Esophagus (tissue), 2 donors: ENCODE measurements at regions not wholly inside any gene's neighbourhood (a gene's known extent, or its start where the extent isn't known, plus 50 kb on each side); places are given as distances from the start of the nearest gene placed in this dataset.

Source experiments
- H3K27ac ChIP-seq, 2 donors: one replicate each; pipeline ENCODE4 v1.5.1; 2013; ENCODE audit warnings: low read depth in 2 of 2, mild to moderate bottlenecking in 2 of 2, inconsistent platforms in 1 of 2, low read length in 1 of 2, moderate library complexity in 1 of 2
- H3K27me3 ChIP-seq, 2 donors: one replicate each; pipeline ENCODE4 v1.6.1; 2013; ENCODE audit warnings: low read length in 2 of 2, control low read depth in 1 of 2, mild to moderate bottlenecking in 1 of 2; ENCODE audit not compliant: insufficient read depth in 2 of 2, control insufficient read depth in 1 of 2
- H3K36me3 ChIP-seq, 2 donors: one replicate each; pipeline ENCODE4 v1.6.1; 2013; ENCODE audit warnings: low read length in 1 of 2; ENCODE audit not compliant: control insufficient read depth in 2 of 2, insufficient read depth in 2 of 2
- H3K4me1 ChIP-seq, 2 donors: one replicate each; pipeline ENCODE4 v1.6.1; 2013; ENCODE audit warnings: low read length in 1 of 2; ENCODE audit not compliant: control insufficient read depth in 2 of 2, insufficient read depth in 2 of 2
- H3K4me3 ChIP-seq, 2 donors: one replicate each; pipeline ENCODE4 v1.5.1; 2013; ENCODE audit warnings: low read length in 2 of 2, mild to moderate bottlenecking in 2 of 2, low read depth in 1 of 2, moderate library complexity in 1 of 2
- H3K9me3 ChIP-seq, 2 donors: one replicate each; pipeline ENCODE4 v1.6.1; 2013; ENCODE audit warnings: mild to moderate bottlenecking in 2 of 2, low read depth in 1 of 2, low read length in 1 of 2, moderate library complexity in 1 of 2; ENCODE audit not compliant: control insufficient read depth in 2 of 2, insufficient read depth in 1 of 2
- WGBS, 2 donors: extraction: QIAGEN DNeasy Blood & Tissue Kit; methylation state at CpG; one replicate each; pipeline ENCODE4 v1.1.7; 2013; 5-methylcytosine and 5-hydroxymethylcytosine counted together
- donor health status: healthy with polysubstance abuse.
- donor health status: Bipolar disorder and iron deficiency.

- H3K9me3 ChIP-seq, result no peaks in the 10 kb centered on the region
- H3K4me1 ChIP-seq, result no peaks in the 10 kb centered on the region
- WGBS, 2 donors, result 69 to 74% methylated on average over 7 of the region's 7 CpGs
- H3K27me3 ChIP-seq, result no peaks in the 10 kb centered on the region
- H3K36me3 ChIP-seq, result no peaks in the 10 kb centered on the region
- H3K4me3 ChIP-seq, result no peak overlapping the region
- no peak overlapping the region for H3K27ac ChIP-seq
These were observed 72.8 kb upstream of the ATF7IP2 start for GRCh38 chr16:10312784-10313724.

- H3K4me3 ChIP-seq, result no peak overlapping the region
- no peaks in the 10 kb centered on the region for H3K9me3 ChIP-seq
- no peaks in the 10 kb centered on the region for H3K27me3 ChIP-seq
- H3K27ac ChIP-seq, result no peak overlapping the region
- no peaks in the 10 kb centered on the region for H3K4me1 ChIP-seq
- no peaks in the 10 kb centered on the region for H3K36me3 ChIP-seq
- WGBS, 2 donors, result 84 to 88% methylated on average over 4 of the region's 4 CpGs
These were observed 71.5 kb upstream of the ATF7IP2 start for GRCh38 chr16:10314317-10314716.

DNA sequence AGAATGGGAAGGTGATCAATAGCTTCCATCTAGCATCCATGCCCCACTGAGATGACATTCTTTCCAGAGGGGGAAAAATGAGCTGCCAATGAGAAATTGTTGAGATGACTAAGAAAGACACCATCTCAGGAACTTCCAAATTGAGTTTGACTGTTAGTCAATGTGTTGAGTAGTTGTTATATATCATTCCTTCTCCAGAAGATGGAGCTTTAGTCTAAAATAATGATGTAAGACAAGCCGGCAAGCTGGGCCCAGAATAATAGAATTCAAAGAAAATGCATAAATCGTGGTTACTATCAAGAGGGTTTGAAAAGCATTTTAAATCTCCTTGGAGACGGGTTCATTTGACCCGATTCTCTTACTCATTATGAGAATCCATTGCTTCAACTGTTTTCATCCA, 71.0 kb upstream of the ATF7IP2 start:
- no peaks in the 10 kb centered on the region for H3K27me3 ChIP-seq
- H3K27ac ChIP-seq, result no peak overlapping the region
- no peaks in the 10 kb centered on the region for H3K36me3 ChIP-seq
- H3K9me3 ChIP-seq, result no peaks in the 10 kb centered on the region
- no peak overlapping the region for H3K4me3 ChIP-seq
- no peaks in the 10 kb centered on the region for H3K4me1 ChIP-seq
- 42 to 46% methylated on average over 4 of the region's 4 CpGs for WGBS, 2 donors

DNA sequence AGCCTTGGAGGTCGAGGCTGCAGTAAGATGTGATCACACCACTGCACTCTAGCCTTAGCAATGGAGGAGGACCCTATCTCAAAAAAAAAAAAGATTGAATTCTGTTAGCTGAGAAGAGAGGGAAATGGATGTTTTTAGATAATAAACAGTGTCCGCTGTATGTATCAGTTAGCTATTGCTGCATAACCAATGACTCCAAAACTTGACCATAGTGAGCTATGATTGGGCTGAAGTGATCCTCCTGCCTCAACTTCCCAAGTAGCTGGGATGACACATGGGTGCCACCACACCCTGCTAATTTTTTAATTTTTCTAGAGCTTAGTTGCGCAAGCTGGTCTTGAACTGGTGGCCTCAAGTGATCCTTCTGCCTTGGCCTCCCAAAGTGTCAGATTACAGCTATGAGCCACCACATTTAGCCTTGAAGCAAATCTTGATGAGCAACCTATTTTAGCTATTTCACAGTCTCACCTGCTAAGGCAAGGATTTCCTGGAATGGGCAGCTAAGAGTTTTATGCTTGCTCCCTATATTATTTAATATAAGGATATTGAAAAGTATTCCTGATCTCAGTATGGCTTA, 68.3 kb upstream of the ATF7IP2 start:
- Histone ChIP-seq H3K4me1 (no peaks in the 10 kb centered on the region), H3K27me3 (no peaks in the 10 kb centered on the region), H3K9me3 (no peaks in the 10 kb centered on the region), H3K27ac (no peak overlapping the region), H3K4me3 (no peak overlapping the region), H3K36me3 (no peaks in the 10 kb centered on the region)
- 86 to 89% methylated on average over 3 of the region's 3 CpGs for WGBS, 2 donors

GRCh38 chr16:10318798-10319500, 66.9 kb upstream of the ATF7IP2 start:
- no peaks in the 10 kb centered on the region for H3K9me3 ChIP-seq
- H3K27ac ChIP-seq, result no peak overlapping the region
- H3K4me3 ChIP-seq, result no peak overlapping the region
- no peaks in the 10 kb centered on the region for H3K27me3 ChIP-seq
- no peaks in the 10 kb centered on the region for H3K4me1 ChIP-seq
- no peaks in the 10 kb centered on the region for H3K36me3 ChIP-seq
- WGBS, 2 donors, result 75% methylated on average over 11 of the region's 11 CpGs

DNA sequence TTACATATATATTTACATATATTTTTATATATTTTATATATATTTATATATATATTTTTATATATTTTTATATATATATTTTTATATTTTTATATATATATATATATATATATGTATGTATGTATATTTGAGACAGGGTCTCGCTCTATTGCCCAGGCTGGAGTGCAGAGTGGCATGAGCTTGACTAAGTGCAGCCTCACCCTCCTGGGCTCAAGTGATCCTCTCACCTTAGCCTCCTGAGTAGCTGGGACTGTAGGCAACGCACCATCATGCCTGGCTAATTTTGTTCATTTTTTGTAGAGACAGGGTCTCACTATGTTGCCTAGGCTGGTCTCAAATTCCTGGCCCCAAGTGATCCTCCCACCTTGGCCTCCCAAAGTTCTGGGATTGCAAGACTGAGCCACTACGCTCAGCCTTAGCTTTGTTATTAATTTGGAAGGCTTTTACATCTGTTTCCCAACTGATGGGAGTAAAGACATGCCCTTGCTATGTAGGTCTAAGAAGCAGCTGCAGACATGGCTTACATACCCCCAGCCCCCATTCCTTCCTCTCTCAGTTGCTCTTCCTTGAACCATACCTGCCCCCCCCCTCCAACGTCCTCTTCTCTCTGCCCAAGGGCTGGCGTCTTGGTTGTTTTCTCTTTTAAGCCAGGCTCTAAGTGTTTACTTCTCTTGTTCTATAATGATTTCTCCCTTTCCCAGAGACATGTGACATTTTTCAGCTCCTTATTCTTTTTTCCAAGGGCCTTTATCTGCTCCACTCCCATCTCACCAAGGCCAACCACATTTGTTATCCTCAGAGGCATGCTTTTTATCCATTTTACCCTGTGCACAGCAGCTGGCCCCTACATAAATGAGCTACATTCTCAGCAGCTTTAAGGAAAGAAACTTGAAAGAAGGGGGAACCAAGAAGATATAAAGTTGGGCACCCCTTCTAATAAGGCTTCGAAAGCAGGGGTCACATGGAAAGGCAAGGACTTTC, 64.2 kb upstream of the ATF7IP2 start:
- Histone ChIP-seq H3K27ac (no peak overlapping the region), H3K4me3 (no peak overlapping the region), H3K9me3 (no peaks in the 10 kb centered on the region), H3K36me3 (no peaks in the 10 kb centered on the region), H3K4me1 (no peaks in the 10 kb centered on the region), H3K27me3 (no peaks in the 10 kb centered on the region)
- WGBS, 2 donors, result 74 to 78% methylated on average over 6 of the region's 6 CpGs

- Histone ChIP-seq H3K36me3 (no peaks in the 10 kb centered on the region), H3K9me3 (no peaks in the 10 kb centered on the region), H3K4me3 (no peak overlapping the region), H3K27ac (no peak overlapping the region), H3K4me1 (no peaks in the 10 kb centered on the region), H3K27me3 (no peaks in the 10 kb centered on the region)
- WGBS, 2 donors, result 66 to 73% methylated on average over 8 of the region's 8 CpGs
These were observed 62.9 kb upstream of the ATF7IP2 start for GRCh38 chr16:10322723-10323527.

DNA sequence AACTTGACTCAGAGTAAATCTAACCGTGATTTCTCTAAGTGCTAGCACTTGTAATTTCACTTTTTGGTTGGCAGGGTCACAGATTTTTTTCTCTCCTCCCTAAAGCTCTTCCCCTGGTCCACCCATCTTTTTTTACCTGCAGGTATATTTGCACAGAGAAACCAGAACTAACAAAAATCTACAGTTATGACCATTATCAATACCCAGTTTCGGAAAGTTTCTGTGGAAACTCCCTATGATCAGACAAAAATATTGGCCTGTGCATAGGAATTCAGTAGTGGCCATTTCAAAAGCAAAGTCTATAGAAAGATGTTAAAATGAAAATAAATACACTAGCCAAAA, 62.4 kb upstream of the ATF7IP2 start:
- Histone ChIP-seq H3K27me3 (no peaks in the 10 kb centered on the region), H3K9me3 (no peaks in the 10 kb centered on the region), H3K27ac (no peak overlapping the region), H3K4me3 (no peak overlapping the region), H3K36me3 (no peaks in the 10 kb centered on the region), H3K4me1 (no peaks in the 10 kb centered on the region)
- 63% methylated on average over 2 of the region's 2 CpGs for WGBS, 2 donors
